Natural killer cell (primary cell): ENCODE measurements at regions not wholly inside any gene's neighbourhood (a gene's known extent, or its start where the extent isn't known, plus 50 kb on each side); places are given as distances from the start of the nearest gene placed in this dataset.

Experiments
- ATAC-seq, 3 donors: fragments of 150-1000 bp in 2 of 3; fragments of 200-7000 bp in 1 of 3; cut with Tn5 transposase; 1 replicate in 1 of 3; 2 replicates in 2 of 3; pipeline ENCODE4 v1.10.0; 2021; ENCODE audit warnings: mild to moderate bottlenecking in 2 of 3, moderate library complexity in 2 of 3
- DNase-seq, 2 donors: peaks; one replicate each; pipeline versions ENCODE4 v3.0.0 to v3.0.0-alpha.2; 2013 to 2021; ENCODE audit warnings: mixed read lengths in 1 of 2
- H3K27ac ChIP-seq: one replicate; pipeline ENCODE4 v1.5.1; 2013; ENCODE audit warnings: mild to moderate bottlenecking, low read length
- H3K27me3 ChIP-seq: one replicate; pipeline ENCODE4 v1.6.1; 2013; ENCODE audit warnings: low read length; ENCODE audit not compliant: control insufficient read depth, insufficient read depth
- H3K36me3 ChIP-seq: one replicate; pipeline ENCODE4 v1.6.1; 2013; ENCODE audit warnings: low read length; ENCODE audit not compliant: control insufficient read depth, insufficient read depth
- H3K4me1 ChIP-seq: one replicate; pipeline ENCODE4 v1.6.1; 2013; ENCODE audit warnings: low read length; ENCODE audit not compliant: control insufficient read depth, insufficient read depth
- H3K4me3 ChIP-seq: one replicate; pipeline ENCODE4 v1.5.1; 2013; ENCODE audit warnings: low read length
- H3K9me3 ChIP-seq: one replicate; pipeline ENCODE4 v1.6.1; 2013; ENCODE audit warnings: low read length; ENCODE audit not compliant: control insufficient read depth, insufficient read depth
- H3K27ac Mint-ChIP-seq, 2 donors: one replicate each; pipeline ENCODE4 v1.8.0; 2022; ENCODE audit warnings: mild to moderate bottlenecking in 2 of 2, mixed read lengths in 2 of 2, moderate library complexity in 1 of 2
- H3K27me3 Mint-ChIP-seq, 2 donors: one replicate each; pipeline ENCODE4 v1.8.0; 2022; ENCODE audit warnings: low read depth in 2 of 2, mixed read lengths in 2 of 2
- H3K36me3 Mint-ChIP-seq: one replicate; pipeline ENCODE4 v1.8.0; 2022; ENCODE audit warnings: mixed read lengths
- H3K4me1 Mint-ChIP-seq, 2 donors: one replicate each; pipeline ENCODE4 v1.8.0; 2022; ENCODE audit warnings: mixed read lengths in 2 of 2
- H3K4me3 Mint-ChIP-seq: one replicate; pipeline ENCODE4 v1.8.0; 2022; ENCODE audit warnings: mild to moderate bottlenecking, moderate library complexity, mixed read lengths
- H3K9me3 Mint-ChIP-seq, 2 donors: one replicate each; pipeline ENCODE4 v1.8.0; 2022; ENCODE audit warnings: mixed read lengths in 2 of 2
- WGBS: methylation state at CpG from one replicate; pipeline ENCODE4 v1.1.7; 2013; ENCODE audit warnings: missing lambda C conversion rate; ENCODE audit not compliant: insufficient coverage; 5-methylcytosine and 5-hydroxymethylcytosine counted together
- intact Hi-C: fragments of 100-400 bp; cut with micrococcal nuclease; formaldehyde crosslinking; loops from one replicate; pipeline ENCODE4 v1.14.2; 2022
- TF ChIP-seq, protein P1 (sequence below): fragments of 200-600 bp; IDR thresholded peaks from one replicate; pipeline ENCODE4 v1.8.0; 2022; ENCODE audit warnings: antibody characterized with exemption

DNA sequence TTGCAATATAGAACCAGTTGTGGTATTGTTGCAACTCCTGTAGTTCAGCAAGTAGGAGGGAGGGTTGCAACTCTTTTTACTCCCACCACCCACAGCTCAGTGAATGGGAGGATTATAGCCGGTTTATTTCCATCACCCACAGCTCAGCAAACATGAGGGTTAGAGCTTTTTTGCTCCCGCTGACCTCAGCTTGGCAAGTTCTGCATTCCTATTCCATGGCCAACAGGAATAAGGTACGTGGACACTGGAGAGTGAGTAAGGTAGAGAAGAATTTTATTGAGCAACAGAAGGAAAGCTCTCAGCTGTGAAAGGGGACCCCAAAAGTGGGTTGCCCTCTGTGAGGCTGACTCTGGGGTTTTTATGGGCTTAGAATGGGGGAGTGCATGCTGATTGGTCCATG, 167.1 kb upstream of the SMIM30 start:
- Histone ChIP-seq H3K36me3 (no peaks in the 10 kb centered on the region), H3K4me1 (no peaks in the 10 kb centered on the region), H3K4me3 (no peak overlapping the region), H3K27ac (no peak overlapping the region), H3K27me3 (no peaks in the 10 kb centered on the region), H3K9me3 (no peaks in the 10 kb centered on the region)
- DNase-seq (no peak), ATAC-seq (no peak)
- TF ChIP-seq, protein P1, sequence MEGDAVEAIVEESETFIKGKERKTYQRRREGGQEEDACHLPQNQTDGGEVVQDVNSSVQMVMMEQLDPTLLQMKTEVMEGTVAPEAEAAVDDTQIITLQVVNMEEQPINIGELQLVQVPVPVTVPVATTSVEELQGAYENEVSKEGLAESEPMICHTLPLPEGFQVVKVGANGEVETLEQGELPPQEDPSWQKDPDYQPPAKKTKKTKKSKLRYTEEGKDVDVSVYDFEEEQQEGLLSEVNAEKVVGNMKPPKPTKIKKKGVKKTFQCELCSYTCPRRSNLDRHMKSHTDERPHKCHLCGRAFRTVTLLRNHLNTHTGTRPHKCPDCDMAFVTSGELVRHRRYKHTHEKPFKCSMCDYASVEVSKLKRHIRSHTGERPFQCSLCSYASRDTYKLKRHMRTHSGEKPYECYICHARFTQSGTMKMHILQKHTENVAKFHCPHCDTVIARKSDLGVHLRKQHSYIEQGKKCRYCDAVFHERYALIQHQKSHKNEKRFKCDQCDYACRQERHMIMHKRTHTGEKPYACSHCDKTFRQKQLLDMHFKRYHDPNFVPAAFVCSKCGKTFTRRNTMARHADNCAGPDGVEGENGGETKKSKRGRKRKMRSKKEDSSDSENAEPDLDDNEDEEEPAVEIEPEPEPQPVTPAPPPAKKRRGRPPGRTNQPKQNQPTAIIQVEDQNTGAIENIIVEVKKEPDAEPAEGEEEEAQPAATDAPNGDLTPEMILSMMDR, result no peak
- Mint-ChIP-seq H3K27me3 (no peaks in the 10 kb centered on the region), H3K36me3 (no peaks in the 10 kb centered on the region), H3K4me1 (no peaks in the 10 kb centered on the region), H3K27ac (no peak overlapping the region), H3K4me3 (no peak overlapping the region), H3K9me3 (peaks cover 7 to 9% of the 10 kb centered on the region in 2 donors)
- intact Hi-C loops, result no loop called here
- WGBS, result 95% methylated on average over 2 of the region's 3 CpGs

DNA sequence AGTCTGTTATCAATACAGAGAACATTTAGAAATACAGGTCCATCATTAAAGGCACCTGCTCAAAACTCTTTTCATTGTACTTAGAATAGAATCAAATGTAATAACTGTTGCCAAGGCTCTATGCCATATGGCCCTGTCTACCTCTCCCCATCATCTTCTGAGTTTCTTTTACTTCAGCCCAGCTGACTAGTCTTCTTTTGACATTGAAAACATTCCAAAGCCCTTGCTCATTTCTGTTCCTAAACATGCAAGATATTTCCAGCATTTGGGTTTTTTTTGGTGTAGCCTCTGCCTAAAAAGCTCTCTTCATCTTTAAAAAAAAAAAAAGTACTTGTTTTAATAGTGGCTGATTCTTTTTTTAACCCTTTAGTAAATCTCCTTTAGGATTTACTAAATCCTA, 165.5 kb upstream of the SMIM30 start:
- H3K4me3 Mint-ChIP-seq, result no peak overlapping the region
- Histone ChIP-seq H3K9me3 (no peaks in the 10 kb centered on the region), H3K27me3 (no peaks in the 10 kb centered on the region), H3K27ac (no peak overlapping the region), H3K4me3 (no peak overlapping the region), H3K36me3 (no peaks in the 10 kb centered on the region), H3K4me1 (no peaks in the 10 kb centered on the region)
- TF ChIP-seq, protein P1, result no peak
- H3K4me1 Mint-ChIP-seq, result no peaks in the 10 kb centered on the region
- ATAC-seq (no peak), DNase-seq (no peak)
- H3K36me3 Mint-ChIP-seq, result no peaks in the 10 kb centered on the region
- no peaks in the 10 kb centered on the region for H3K27me3 Mint-ChIP-seq
- intact Hi-C loops, result no loop called here
- H3K9me3 Mint-ChIP-seq, result peaks cover 7 to 9% of the 10 kb centered on the region in 2 donors
- no peak overlapping the region for H3K27ac Mint-ChIP-seq

DNA sequence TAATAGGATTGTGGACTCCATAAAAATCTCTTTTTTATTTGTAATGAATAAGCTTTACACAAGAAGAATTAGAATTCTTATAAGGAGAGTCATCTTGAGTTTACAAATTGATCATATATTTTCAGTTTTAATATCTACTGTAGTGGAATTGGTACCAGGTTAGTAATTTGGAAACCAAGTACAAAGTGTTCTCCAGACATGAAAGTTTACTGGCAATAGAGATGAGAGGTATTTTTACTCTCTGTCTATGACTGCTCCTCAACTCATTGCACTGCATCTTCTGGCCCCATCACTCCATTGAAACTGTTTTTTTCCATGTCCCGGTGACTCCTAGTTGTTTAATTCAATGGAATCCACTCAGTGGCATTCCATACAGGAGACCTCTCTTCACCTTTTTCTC, 164.5 kb upstream of the SMIM30 start:
- ATAC-seq (no peak), DNase-seq (no peak)
- H3K4me3 ChIP-seq, result no peak overlapping the region
- TF ChIP-seq, protein P1, result no peak
- no peaks in the 10 kb centered on the region for H3K9me3 ChIP-seq
- Mint-ChIP-seq H3K27me3 (no peaks in the 10 kb centered on the region), H3K4me3 (no peak overlapping the region), H3K27ac (no peak overlapping the region), H3K36me3 (no peaks in the 10 kb centered on the region), H3K4me1 (no peaks in the 10 kb centered on the region), H3K9me3 (peaks cover 7 to 9% of the 10 kb centered on the region in 2 donors)
- intact Hi-C loops, result no loop called here
- H3K36me3 ChIP-seq, result no peaks in the 10 kb centered on the region
- H3K27ac ChIP-seq, result no peak overlapping the region
- H3K27me3 ChIP-seq, result no peaks in the 10 kb centered on the region
- no peaks in the 10 kb centered on the region for H3K4me1 ChIP-seq
- WGBS, result 70% methylated on average over 1 of the region's 1 CpG

DNA sequence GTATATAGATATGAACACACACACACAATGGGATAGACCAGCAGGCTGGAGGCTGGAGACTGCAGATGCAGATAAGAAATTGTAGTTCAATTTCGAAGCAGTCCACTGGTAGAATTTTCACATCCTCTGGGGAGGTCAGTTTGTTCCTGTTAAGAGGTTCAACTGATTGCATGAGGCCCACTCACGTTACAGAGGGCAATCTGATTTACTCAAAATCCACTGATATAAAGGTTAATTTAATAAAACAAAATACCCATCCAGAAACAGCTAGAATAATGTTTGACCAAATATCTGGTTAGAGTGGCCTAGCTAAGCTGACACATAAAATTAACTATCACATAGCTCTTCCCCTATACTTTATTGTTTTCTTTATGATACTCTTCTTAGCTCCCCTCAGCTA, 162.9 kb upstream of the SMIM30 start:
- Mint-ChIP-seq H3K9me3 (peaks cover 4 to 8% of the 10 kb centered on the region in 2 donors), H3K4me3 (no peak overlapping the region), H3K36me3 (no peaks in the 10 kb centered on the region), H3K27ac (no peak overlapping the region), H3K27me3 (no peaks in the 10 kb centered on the region), H3K4me1 (no peaks in the 10 kb centered on the region)
- ATAC-seq, result no peak
- WGBS, result 7% methylated on average over 1 of the region's 2 CpGs
- Histone ChIP-seq H3K4me3 (no peak overlapping the region), H3K27ac (no peak overlapping the region), H3K4me1 (no peaks in the 10 kb centered on the region), H3K27me3 (no peaks in the 10 kb centered on the region), H3K9me3 (no peaks in the 10 kb centered on the region), H3K36me3 (no peaks in the 10 kb centered on the region)
- TF ChIP-seq, protein P1, result no peak
- intact Hi-C loops, result no loop called here
- no peak for DNase-seq
